RWPE1 (cell line): ENCODE measurements at regions not wholly inside any gene's neighbourhood (a gene's known extent, or its start where the extent isn't known, plus 50 kb on each side); places are given as distances from the start of the nearest gene placed in this dataset.

Source experiments
- CTCF ChIA-PET: fragments of 350-600 bp; sonication (Branson Sonifier 250); formaldehyde crosslinking; extraction: SDS; loops from one replicate; lab custom pipeline; 2021; lab: Yijun Ruan, JAX
- POLR2A ChIA-PET: fragments of 400-600 bp; formaldehyde crosslinking; extraction: SDS; loops from one replicate; lab custom pipeline; 2020; ENCODE audit warnings: antibody characterized with exemption; ENCODE audit not compliant: low non-redundant PET; lab: Yijun Ruan, JAX
- DNase-seq: peaks from one replicate; pipeline ENCODE4 v3.0.0; 2012; ENCODE audit warnings: low spot score
- H3K27ac ChIP-seq: fragments of 450-650 bp; 2 replicates; pipeline ENCODE4 v1.5.1; 2017
- CTCF ChIP-seq: fragments of 450-650 bp; conservative IDR thresholded peaks from 2 replicates; pipeline ENCODE4 v1.5.1; 2017; ENCODE audit warnings: low read depth, mild to moderate bottlenecking

GRCh38 chr21:19999369-20000272, 998.6 kb upstream of the NCAM2 start:
- DNase-seq, result no peak
- ChIA-PET CTCF (no interaction called here), POLR2A (no interaction called here)
- no peak overlapping the region for H3K27ac ChIP-seq
- TF ChIP-seq CTCF, result no peak

DNA sequence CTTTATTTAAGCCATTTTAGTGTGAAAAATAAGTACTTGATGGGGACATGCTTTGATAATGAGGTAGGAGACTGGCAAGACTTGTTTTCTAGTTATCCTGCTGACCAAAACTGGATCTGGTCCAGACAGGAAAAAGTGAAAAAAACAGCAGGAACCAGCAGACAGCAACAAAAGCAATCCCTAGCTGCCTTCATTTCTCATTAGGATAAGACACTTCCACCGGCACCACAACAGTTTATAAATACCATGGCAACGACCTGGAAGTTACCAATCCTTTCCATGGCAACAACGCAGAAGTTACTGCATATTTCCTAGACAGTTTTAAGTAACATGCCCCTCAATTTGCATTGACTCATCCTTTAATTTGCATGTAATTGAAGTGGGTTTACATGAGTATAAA, 993.8 kb upstream of the NCAM2 start:
- no peak for DNase-seq
- CTCF ChIA-PET, result no interaction called here
- no peak overlapping the region for H3K27ac ChIP-seq
- POLR2A ChIA-PET, result no interaction called here
- no peak for TF ChIP-seq CTCF

GRCh38 chr21:20010691-20011200, 987.5 kb upstream of the NCAM2 start:
- H3K27ac ChIP-seq, result no peak overlapping the region
- CTCF ChIA-PET, result no interaction called here
- no peak for DNase-seq
- TF ChIP-seq CTCF, result no peak
- POLR2A ChIA-PET, result no interaction called here

DNA sequence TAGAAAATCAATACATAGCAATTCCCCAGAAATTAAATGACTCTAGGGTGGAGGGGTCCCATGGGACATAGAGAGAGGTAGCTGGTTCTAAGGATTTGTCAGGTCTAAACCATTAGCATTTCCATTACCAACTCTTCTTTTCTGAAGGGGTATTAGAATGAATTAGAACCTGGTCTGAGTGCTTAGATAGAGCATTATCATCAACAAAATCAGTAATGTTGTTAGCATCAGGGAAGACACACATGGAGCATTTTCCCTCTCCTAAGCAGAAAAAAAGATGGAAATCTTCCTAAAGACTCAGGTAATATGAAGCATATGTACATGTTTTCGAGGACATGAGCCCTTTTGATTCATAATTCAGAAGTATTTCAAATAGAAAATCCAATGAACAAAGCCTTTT, 984.4 kb upstream of the NCAM2 start:
- no peak for DNase-seq
- TF ChIP-seq CTCF, result no peak
- CTCF ChIA-PET, result interaction anchor here (0.6 kb wide), 1 partner anchor 352 kb away, joined by 5 read pairs; no protein-coding TSS in a partner anchor
- POLR2A ChIA-PET, result no interaction called here
- no peak overlapping the region for H3K27ac ChIP-seq

DNA sequence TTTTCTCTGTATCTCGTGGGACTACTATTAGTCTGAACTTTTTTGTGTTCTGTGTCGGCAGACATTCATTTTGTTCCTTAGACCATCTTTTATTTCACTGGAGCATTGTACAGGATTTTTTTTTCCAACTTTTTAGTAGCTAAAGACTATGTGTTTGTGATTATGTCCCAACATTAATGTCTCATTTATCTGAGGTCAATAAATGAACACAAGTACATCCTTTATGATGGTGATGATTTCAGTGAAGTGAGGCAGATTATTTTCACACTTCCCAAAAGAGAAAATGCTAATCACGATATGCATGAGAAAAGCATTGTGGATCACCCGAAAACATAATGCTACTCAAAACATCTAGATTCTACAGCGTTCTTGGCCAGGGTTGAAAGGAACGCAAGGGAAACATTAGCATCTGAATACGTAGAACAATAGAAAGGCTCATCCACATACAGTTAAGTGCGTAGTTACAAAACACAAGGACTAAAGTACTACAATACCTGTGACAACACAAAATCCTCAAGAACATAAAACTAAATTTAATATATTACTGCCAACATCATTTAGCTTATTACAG, 981.7 kb upstream of the NCAM2 start:
- no peak for TF ChIP-seq CTCF
- H3K27ac ChIP-seq, result no peak overlapping the region
- no peak for DNase-seq
- ChIA-PET POLR2A (no interaction called here), CTCF (no interaction called here)

DNA sequence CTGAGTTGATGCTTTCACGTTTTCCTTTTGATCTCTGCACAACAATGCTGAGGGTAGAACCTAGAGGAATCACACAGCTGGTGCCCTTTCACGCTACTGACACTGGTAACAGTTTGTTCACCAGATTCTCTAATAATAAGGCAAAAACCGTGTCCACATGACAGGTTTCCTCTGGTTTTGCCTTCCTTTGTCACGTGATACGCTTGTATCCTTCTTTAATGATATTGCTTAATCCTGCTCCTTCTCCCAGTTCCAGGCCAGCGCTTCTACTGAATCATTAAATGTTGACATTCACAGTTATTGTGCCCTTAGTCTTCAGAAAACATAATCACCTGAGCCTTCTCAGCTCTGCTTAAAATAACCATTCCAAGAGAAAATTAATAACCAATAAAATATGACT, 978.2 kb upstream of the NCAM2 start:
- CTCF ChIA-PET, result no interaction called here

More for the DNA sequence above, 978.2 kb upstream of the NCAM2 start:
- no peak for DNase-seq
- no peak for TF ChIP-seq CTCF
- POLR2A ChIA-PET, result no interaction called here
- H3K27ac ChIP-seq, result no peak overlapping the region
